ENCODE measurements at regions not wholly inside any gene's neighbourhood (a gene's known extent, or its start where the extent isn't known, plus 50 kb on each side); places are given as distances from the start of the nearest gene placed in this dataset.

GRCh38 chr10:110378533-110379108 lies 73.9 kb upstream of the SMNDC1 start:
- Mint-ChIP-seq H3K36me3 (no peaks in the 10 kb centered on the region), H3K4me3 (no peak overlapping the region), H3K27ac (no peak overlapping the region), H3K9me3 (no peaks in the 10 kb centered on the region), H3K4me1 (peaks cover 0 to 2% (median 0%) of the 10 kb centered on the region in 3 donors), H3K27me3 (peaks cover 0 to 2% of the 10 kb centered on the region in 2 donors)
- no peak overlapping the region for H3K4me3 ChIP-seq (ENCODE audit: control insufficient read depth in 1 of 2, extremely low read depth in 1 of 2, low read length in 1 of 2)
- H3K27me3 ChIP-seq (replicated peaks in 1 of 2; ENCODE audit: control insufficient read depth in 2 of 2, extremely low read depth in 1 of 2, insufficient read depth in 2 of 2, low read length in 1 of 2) = peaks cover 0 to 10% of the 10 kb centered on the region in 2 experiments
- H3K27ac ChIP-seq (ENCODE audit: low read length) = no peak overlapping the region
- no peaks in the 10 kb centered on the region for H3K4me1 ChIP-seq (ENCODE audit: control insufficient read depth in 1 of 2, extremely low read depth in 1 of 2, insufficient read depth in 2 of 2, low read length in 2 of 2)
- CTCF ChIA-PET = no interaction called here
- no peak for ATAC-seq (replicated peaks in 1 of 4)
- no peaks in the 10 kb centered on the region for H3K9me3 ChIP-seq
- WGBS (ENCODE audit: insufficient coverage) = 93% methylated on average over 1 of the region's 6 CpGs
- no peaks in the 10 kb centered on the region for H3K36me3 ChIP-seq (ENCODE audit: control insufficient read depth in 2 of 2, extremely low read depth in 1 of 2, insufficient read depth in 1 of 2, low read length in 1 of 2)
- no peak for DNase-seq
- POLR2A ChIA-PET = interaction anchor here in 1 of 2 donors (0.7 kb wide), 1 partner anchor 253 kb away, joined by 6 read pairs; no protein-coding TSS in a partner anchor

- CTCF ChIA-PET = interaction anchor here in 1 of 2 donors (0.5 kb wide), 1 partner anchor 241 kb away, joined by 5 read pairs; no protein-coding TSS in a partner anchor
- Mint-ChIP-seq H3K9me3 (no peaks in the 10 kb centered on the region), H3K27me3 (peaks cover 0 to 2% of the 10 kb centered on the region in 2 donors), H3K36me3 (no peaks in the 10 kb centered on the region), H3K27ac (no peak overlapping the region), H3K4me3 (no peak overlapping the region), H3K4me1 (peaks cover 0 to 2% (median 0%) of the 10 kb centered on the region in 3 donors)
- DNase-seq (no peak), ATAC-seq (replicated peaks in 1 of 4) (no peak)
- Histone ChIP-seq H3K36me3 (ENCODE audit: control insufficient read depth in 2 of 2, extremely low read depth in 1 of 2, insufficient read depth in 1 of 2, low read length in 1 of 2) (no peaks in the 10 kb centered on the region), H3K9me3 (no peaks in the 10 kb centered on the region), H3K4me3 (ENCODE audit: control insufficient read depth in 1 of 2, extremely low read depth in 1 of 2, low read length in 1 of 2) (no peak overlapping the region), H3K27me3 (replicated peaks in 1 of 2; ENCODE audit: control insufficient read depth in 2 of 2, extremely low read depth in 1 of 2, insufficient read depth in 2 of 2, low read length in 1 of 2) (peaks cover 0 to 10% of the 10 kb centered on the region in 2 experiments), H3K4me1 (ENCODE audit: control insufficient read depth in 1 of 2, extremely low read depth in 1 of 2, insufficient read depth in 2 of 2, low read length in 2 of 2) (no peaks in the 10 kb centered on the region), H3K27ac (ENCODE audit: low read length) (no peak overlapping the region)
- WGBS (ENCODE audit: insufficient coverage) = no CpG with 5 or more reads among the region's 2 CpGs
- POLR2A ChIA-PET = no interaction called here
Measured at GRCh38 chr10:110379831-110380230, 75.1 kb upstream of the SMNDC1 start.

GRCh38 chr10:110380293-110380692 lies 75.6 kb upstream of the SMNDC1 start:
- no peak for DNase-seq
- Histone ChIP-seq H3K4me1 (ENCODE audit: control insufficient read depth in 1 of 2, extremely low read depth in 1 of 2, insufficient read depth in 2 of 2, low read length in 2 of 2) (no peaks in the 10 kb centered on the region), H3K36me3 (ENCODE audit: control insufficient read depth in 2 of 2, extremely low read depth in 1 of 2, insufficient read depth in 1 of 2, low read length in 1 of 2) (no peaks in the 10 kb centered on the region), H3K27ac (ENCODE audit: low read length) (no peak overlapping the region), H3K4me3 (ENCODE audit: control insufficient read depth in 1 of 2, extremely low read depth in 1 of 2, low read length in 1 of 2) (no peak overlapping the region), H3K9me3 (no peaks in the 10 kb centered on the region), H3K27me3 (replicated peaks in 1 of 2; ENCODE audit: control insufficient read depth in 2 of 2, extremely low read depth in 1 of 2, insufficient read depth in 2 of 2, low read length in 1 of 2) (peaks cover 0 to 10% of the 10 kb centered on the region in 2 experiments)
- H3K4me1 Mint-ChIP-seq = peaks cover 0 to 2% (median 0%) of the 10 kb centered on the region in 3 donors
- H3K27ac Mint-ChIP-seq = no peak overlapping the region
- H3K27me3 Mint-ChIP-seq = peaks cover 0 to 2% of the 10 kb centered on the region in 2 donors
- CTCF ChIA-PET = no interaction called here
- no peak overlapping the region for H3K4me3 Mint-ChIP-seq
- no peaks in the 10 kb centered on the region for H3K9me3 Mint-ChIP-seq
- no peak for ATAC-seq (replicated peaks in 1 of 4)
- POLR2A ChIA-PET = no interaction called here
- H3K36me3 Mint-ChIP-seq = no peaks in the 10 kb centered on the region

GRCh38 chr10:110382695-110383094 lies 78.0 kb upstream of the SMNDC1 start:
- Histone ChIP-seq H3K27ac (ENCODE audit: low read length) (no peak overlapping the region), H3K27me3 (replicated peaks in 1 of 2; ENCODE audit: control insufficient read depth in 2 of 2, extremely low read depth in 1 of 2, insufficient read depth in 2 of 2, low read length in 1 of 2) (peaks cover 0 to 5% of the 10 kb centered on the region in 2 experiments), H3K36me3 (ENCODE audit: control insufficient read depth in 2 of 2, extremely low read depth in 1 of 2, insufficient read depth in 1 of 2, low read length in 1 of 2) (no peaks in the 10 kb centered on the region), H3K4me3 (ENCODE audit: control insufficient read depth in 1 of 2, extremely low read depth in 1 of 2, low read length in 1 of 2) (no peak overlapping the region), H3K4me1 (ENCODE audit: control insufficient read depth in 1 of 2, extremely low read depth in 1 of 2, insufficient read depth in 2 of 2, low read length in 2 of 2) (peaks cover 0 to under 1% of the 10 kb centered on the region in 2 experiments), H3K9me3 (no peaks in the 10 kb centered on the region)
- no peak overlapping the region for H3K4me3 Mint-ChIP-seq
- no peaks in the 10 kb centered on the region for H3K36me3 Mint-ChIP-seq
- no peak overlapping the region for H3K27ac Mint-ChIP-seq
- H3K27me3 Mint-ChIP-seq = peaks cover 0 to 2% of the 10 kb centered on the region in 2 donors
- ATAC-seq (replicated peaks in 1 of 4) (no peak), DNase-seq (no peak)
- no peaks in the 10 kb centered on the region for H3K9me3 Mint-ChIP-seq
- 93% methylated on average over 3 of the region's 5 CpGs for WGBS (ENCODE audit: insufficient coverage)
- POLR2A ChIA-PET = interaction anchor here in 1 of 2 donors (0.7 kb wide), 1 partner anchor 201 kb away, joined by 3 read pairs; no protein-coding TSS in a partner anchor
- H3K4me1 Mint-ChIP-seq = peaks cover 4 to 6% (median 6%) of the 10 kb centered on the region in 3 donors
- CTCF ChIA-PET = no interaction called here

- Mint-ChIP-seq H3K4me3 (peak overlapping the region in 1 of 3 donors; percentile 11), H3K27ac (no peak overlapping the region), H3K4me1 (peaks cover 14 to 18% (median 17%) of the 10 kb centered on the region in 3 donors), H3K9me3 (no peaks in the 10 kb centered on the region), H3K27me3 (no peaks in the 10 kb centered on the region), H3K36me3 (no peaks in the 10 kb centered on the region)
- 40% methylated on average over 1 of the region's 1 CpG for WGBS (ENCODE audit: insufficient coverage)
- ATAC-seq (replicated peaks in 1 of 4) (no peak), DNase-seq (no peak)
- Histone ChIP-seq H3K36me3 (ENCODE audit: control insufficient read depth in 2 of 2, extremely low read depth in 1 of 2, insufficient read depth in 1 of 2, low read length in 1 of 2) (no peaks in the 10 kb centered on the region), H3K27ac (ENCODE audit: low read length) (no peak overlapping the region), H3K4me1 (ENCODE audit: control insufficient read depth in 1 of 2, extremely low read depth in 1 of 2, insufficient read depth in 2 of 2, low read length in 2 of 2) (peaks cover 2 to 14% of the 10 kb centered on the region in 2 experiments), H3K27me3 (replicated peaks in 1 of 2; ENCODE audit: control insufficient read depth in 2 of 2, extremely low read depth in 1 of 2, insufficient read depth in 2 of 2, low read length in 1 of 2) (peaks cover 0 to 2% of the 10 kb centered on the region in 2 experiments), H3K9me3 (no peaks in the 10 kb centered on the region), H3K4me3 (ENCODE audit: control insufficient read depth in 1 of 2, extremely low read depth in 1 of 2, low read length in 1 of 2) (no peak overlapping the region)
- POLR2A ChIA-PET = no interaction called here
- CTCF ChIA-PET = no interaction called here
Measured at GRCh38 chr10:110387617-110387982, 82.9 kb upstream of the SMNDC1 start.

- ChIA-PET CTCF (no interaction called here), POLR2A (interaction anchor here in 1 of 2 donors (0.6 kb wide), 1 partner anchor 208 kb away, joined by 3 read pairs; no protein-coding TSS in a partner anchor)
- Mint-ChIP-seq H3K27me3 (no peaks in the 10 kb centered on the region), H3K9me3 (no peaks in the 10 kb centered on the region), H3K27ac (peak overlapping the region in 1 of 2 donors; percentile 11), H3K36me3 (no peaks in the 10 kb centered on the region), H3K4me3 (peak overlapping the region in 1 of 3 donors; percentile 11), H3K4me1 (peaks cover 14 to 18% (median 17%) of the 10 kb centered on the region in 3 donors)
- H3K27ac ChIP-seq (ENCODE audit: low read length) = no peak overlapping the region
- peaks cover 2 to 14% of the 10 kb centered on the region in 2 experiments for H3K4me1 ChIP-seq (ENCODE audit: control insufficient read depth in 1 of 2, extremely low read depth in 1 of 2, insufficient read depth in 2 of 2, low read length in 2 of 2)
- no peaks in the 10 kb centered on the region for H3K9me3 ChIP-seq
- no peaks in the 10 kb centered on the region for H3K36me3 ChIP-seq (ENCODE audit: control insufficient read depth in 2 of 2, extremely low read depth in 1 of 2, insufficient read depth in 1 of 2, low read length in 1 of 2)
- 7% methylated on average over 5 of the region's 7 CpGs for WGBS (ENCODE audit: insufficient coverage)
- DNase-seq = peak in 17 of 35 experiments; percentile 3 to 31 (median 10)
- H3K4me3 ChIP-seq (ENCODE audit: control insufficient read depth in 1 of 2, extremely low read depth in 1 of 2, low read length in 1 of 2) = no peak overlapping the region
- peak; percentile 40 to 77 (median 56) for ATAC-seq (replicated peaks in 1 of 4)
- peaks cover 0 to 1% of the 10 kb centered on the region in 2 experiments for H3K27me3 ChIP-seq (replicated peaks in 1 of 2; ENCODE audit: control insufficient read depth in 2 of 2, extremely low read depth in 1 of 2, insufficient read depth in 2 of 2, low read length in 1 of 2)
Measured at GRCh38 chr10:110387983-110388686, 83.4 kb upstream of the SMNDC1 start.
